ENCODE measurements at regions not wholly inside any gene's neighbourhood (a gene's known extent, or its start where the extent isn't known, plus 50 kb on each side); places are given as distances from the start of the nearest gene placed in this dataset.

GRCh38 chrX:125709532-125709931 is 389.9 kb downstream of the TEX13C start:
- no peaks in the 10 kb centered on the region for H3K9me3 Mint-ChIP-seq
- DNase-seq (ENCODE audit: low spot score in 2 of 2) (no peak), ATAC-seq (no peak)
- no peaks in the 10 kb centered on the region for H3K36me3 Mint-ChIP-seq
- no peak overlapping the region for H3K27ac Mint-ChIP-seq

- Mint-ChIP-seq H3K9me3 (no peaks in the 10 kb centered on the region), H3K36me3 (no peaks in the 10 kb centered on the region), H3K27ac (no peak overlapping the region)
- ATAC-seq: no peak
- DNase-seq (ENCODE audit: low spot score in 2 of 2): no peak
Measured at GRCh38 chrX:125710403-125711062, 390.9 kb downstream of the TEX13C start.

- Mint-ChIP-seq H3K27ac (no peak overlapping the region), H3K9me3 (no peaks in the 10 kb centered on the region), H3K36me3 (no peaks in the 10 kb centered on the region)
- DNase-seq (ENCODE audit: low spot score in 2 of 2) (no peak), ATAC-seq (no peak)
Measured at GRCh38 chrX:125711103-125711502, 391.4 kb downstream of the TEX13C start.

- no peak overlapping the region for H3K27ac Mint-ChIP-seq
- ATAC-seq: no peak
- no peak for DNase-seq (ENCODE audit: low spot score in 2 of 2)
- H3K36me3 Mint-ChIP-seq: no peaks in the 10 kb centered on the region
- no peaks in the 10 kb centered on the region for H3K9me3 Mint-ChIP-seq
Measured at GRCh38 chrX:125713633-125714032, 394.0 kb downstream of the TEX13C start.

- no peak for DNase-seq (ENCODE audit: low spot score in 2 of 2)
Measured at GRCh38 chrX:125727117-125727516, 407.4 kb downstream of the TEX13C start.

GRCh38 chrX:125736008-125736729 is 416.5 kb downstream of the TEX13C start:
- peaks cover 0 to 7% of the 10 kb centered on the region in 2 donors for H3K36me3 Mint-ChIP-seq
- ATAC-seq (no peak), DNase-seq (ENCODE audit: low spot score in 2 of 2) (no peak)
- no peak overlapping the region for H3K27ac Mint-ChIP-seq
- H3K9me3 Mint-ChIP-seq: peaks cover 4 to 7% of the 10 kb centered on the region in 2 donors

More at GRCh38 chrX:125727117-125727516, 407.4 kb downstream of the TEX13C start:
- Mint-ChIP-seq H3K27ac (no peak overlapping the region), H3K36me3 (no peaks in the 10 kb centered on the region), H3K9me3 (peaks cover 0 to 2% of the 10 kb centered on the region in 2 donors)
- no peak for ATAC-seq

GRCh38 chrX:125742811-125743210 is 423.1 kb downstream of the TEX13C start:
- DNase-seq (ENCODE audit: low spot score in 2 of 2): no peak
- Mint-ChIP-seq H3K27ac (no peak overlapping the region), H3K9me3 (no peaks in the 10 kb centered on the region), H3K36me3 (no peaks in the 10 kb centered on the region)
- ATAC-seq: no peak

- Mint-ChIP-seq H3K36me3 (no peaks in the 10 kb centered on the region), H3K9me3 (no peaks in the 10 kb centered on the region), H3K27ac (no peak overlapping the region)
- no peak for DNase-seq (ENCODE audit: low spot score in 2 of 2)
- no peak for ATAC-seq
Measured at GRCh38 chrX:125744914-125745313, 421.2 kb downstream of the DCAF12L2 start.

GRCh38 chrX:125757794-125758564 is 408.1 kb downstream of the DCAF12L2 start:
- no peaks in the 10 kb centered on the region for H3K36me3 Mint-ChIP-seq
- DNase-seq (ENCODE audit: low spot score in 2 of 2): no peak
- no peak overlapping the region for H3K27ac Mint-ChIP-seq
- ATAC-seq: no peak
- H3K9me3 Mint-ChIP-seq: peaks cover 0 to 3% of the 10 kb centered on the region in 2 donors

- no peak for DNase-seq (ENCODE audit: low spot score in 2 of 2)
- peaks cover 0 to 7% of the 10 kb centered on the region in 2 donors for H3K9me3 Mint-ChIP-seq
- no peak for ATAC-seq
- no peaks in the 10 kb centered on the region for H3K36me3 Mint-ChIP-seq
- H3K27ac Mint-ChIP-seq: no peak overlapping the region
Measured at GRCh38 chrX:125758819-125759218, 407.3 kb downstream of the DCAF12L2 start.

- ATAC-seq (no peak), DNase-seq (ENCODE audit: low spot score in 2 of 2) (no peak)
- Mint-ChIP-seq H3K36me3 (no peaks in the 10 kb centered on the region), H3K9me3 (peaks cover 3 to 7% of the 10 kb centered on the region in 2 donors), H3K27ac (peak overlapping the region in 1 of 2 donors; percentile 37)
Measured at GRCh38 chrX:125762954-125763353, 403.1 kb downstream of the DCAF12L2 start.

- H3K9me3 Mint-ChIP-seq: peaks cover 3 to 7% of the 10 kb centered on the region in 2 donors
- no peak for ATAC-seq
- DNase-seq (ENCODE audit: low spot score in 2 of 2): no peak
- no peak overlapping the region for H3K27ac Mint-ChIP-seq
- no peaks in the 10 kb centered on the region for H3K36me3 Mint-ChIP-seq
Measured at GRCh38 chrX:125765347-125765746, 400.7 kb downstream of the DCAF12L2 start.

- H3K27ac Mint-ChIP-seq: no peak overlapping the region
- no peak for DNase-seq (ENCODE audit: low spot score in 2 of 2)
- ATAC-seq: no peak
- H3K36me3 Mint-ChIP-seq: no peaks in the 10 kb centered on the region
- H3K9me3 Mint-ChIP-seq: peaks cover 0 to 3% of the 10 kb centered on the region in 2 donors
Measured at GRCh38 chrX:125769628-125770027, 396.5 kb downstream of the DCAF12L2 start.

GRCh38 chrX:125778261-125778660 is 387.8 kb downstream of the DCAF12L2 start:
- no peak for DNase-seq (ENCODE audit: low spot score in 2 of 2)
- ATAC-seq: no peak
- no peaks in the 10 kb centered on the region for H3K36me3 Mint-ChIP-seq
- H3K27ac Mint-ChIP-seq: no peak overlapping the region
- no peaks in the 10 kb centered on the region for H3K9me3 Mint-ChIP-seq

- Mint-ChIP-seq H3K27ac (no peak overlapping the region), H3K9me3 (no peaks in the 10 kb centered on the region), H3K36me3 (no peaks in the 10 kb centered on the region)
- no peak for ATAC-seq
- DNase-seq (ENCODE audit: low spot score in 2 of 2): no peak
Measured at GRCh38 chrX:125782184-125782583, 383.9 kb downstream of the DCAF12L2 start.

- Mint-ChIP-seq H3K27ac (no peak overlapping the region), H3K9me3 (no peaks in the 10 kb centered on the region), H3K36me3 (no peaks in the 10 kb centered on the region)
- no peak for DNase-seq (ENCODE audit: low spot score in 2 of 2)
- no peak for ATAC-seq
Measured at GRCh38 chrX:125786316-125786715, 379.8 kb downstream of the DCAF12L2 start.

GRCh38 chrX:125791787-125792186 is 374.3 kb downstream of the DCAF12L2 start:
- Mint-ChIP-seq H3K9me3 (no peaks in the 10 kb centered on the region), H3K27ac (no peak overlapping the region), H3K36me3 (no peaks in the 10 kb centered on the region)
- ATAC-seq (no peak), DNase-seq (ENCODE audit: low spot score in 2 of 2) (no peak)

Data from activated naive CD4-positive, alpha-beta T cell treated with anti-CD3 and anti-CD28 coated beads, Interleukin-2, amount 50 U/mL, for 72 hours (primary cell).